ENCODE measurements at regions not wholly inside any gene's neighbourhood (a gene's known extent, or its start where the extent isn't known, plus 50 kb on each side); places are given as distances from the start of the nearest gene placed in this dataset.
"Not testable (repeated sequence)": the region's sequence is repeated elsewhere in the genome, so short reads cannot be mapped to it uniquely, and the experiment has no call there.

DNA sequence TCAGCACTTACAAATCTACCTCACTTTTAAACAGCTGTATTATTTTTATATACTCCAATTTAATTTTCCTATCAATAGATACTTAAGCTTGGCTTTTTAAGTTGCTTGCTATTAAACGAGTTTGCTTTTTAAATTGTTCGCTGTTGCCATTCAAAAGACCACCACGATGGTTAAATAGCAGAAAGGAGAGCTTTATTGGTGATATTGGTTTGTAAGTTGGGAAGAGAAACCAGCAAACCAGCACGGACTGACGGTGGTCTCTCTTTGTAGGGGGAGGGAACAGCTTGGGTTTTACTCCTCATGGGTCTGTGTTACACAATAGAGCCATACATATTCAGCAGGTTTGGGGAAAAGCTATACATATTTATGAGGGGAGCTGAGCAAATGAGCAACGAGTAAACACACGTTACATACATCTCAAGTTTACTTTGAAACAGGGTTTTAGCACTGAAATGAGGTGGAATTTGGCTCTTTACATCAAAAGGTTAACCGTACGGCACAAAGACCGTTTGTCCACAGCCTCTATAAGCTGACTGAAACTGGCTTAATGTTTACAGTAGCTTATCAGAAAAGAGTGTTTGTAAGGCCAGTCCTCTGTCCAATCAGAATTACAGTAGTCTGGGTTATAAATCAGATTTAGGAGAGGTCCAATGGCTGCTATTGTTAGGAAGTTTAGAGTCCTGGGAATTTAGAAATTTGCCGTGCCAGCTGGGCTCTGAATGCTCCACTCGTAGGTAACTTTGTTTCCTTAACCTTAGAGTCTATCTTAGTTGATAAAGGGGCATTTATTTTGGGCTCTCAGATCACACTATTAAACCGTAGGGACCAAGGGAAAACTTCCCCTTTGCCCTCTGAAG, 69.7 kb upstream of the DHRS4 start:
- peaks cover 15 to 40% of the 10 kb centered on the region in 2 donors for H3K27me3 Mint-ChIP-seq
- H3K4me3 Mint-ChIP-seq: no peak overlapping the region

DNA sequence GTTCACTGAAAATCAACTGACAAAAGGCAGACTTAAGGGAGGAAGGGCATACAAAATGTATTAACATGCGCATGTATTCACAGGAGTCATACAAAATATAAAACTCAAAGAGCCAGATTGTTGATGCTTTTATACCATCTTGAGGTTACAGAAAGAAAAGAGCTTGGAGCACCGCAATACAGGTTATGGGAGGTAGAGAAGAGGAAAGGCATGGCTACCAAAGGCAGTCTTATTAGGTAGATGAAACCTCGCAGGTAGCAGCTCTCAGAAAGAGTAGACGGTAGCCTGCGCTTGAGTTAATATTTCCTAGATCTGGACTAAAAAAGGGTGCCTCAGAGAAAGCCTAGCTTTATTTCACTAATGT, 69.0 kb upstream of the DHRS4 start:
- Mint-ChIP-seq H3K27ac (no peak overlapping the region), H3K9me3 (no peaks in the 10 kb centered on the region), H3K36me3 (peaks cover 8% of the 10 kb centered on the region), H3K27me3 (peaks cover 13 to 41% of the 10 kb centered on the region in 2 donors), H3K4me3 (no peak overlapping the region), H3K4me1 (ENCODE audit: low read depth in 2 of 2) (no peaks in the 10 kb centered on the region)
- ATAC-seq: no peak
- no peak for DNase-seq (ENCODE audit: low spot score)

More for the DNA sequence above, 69.7 kb upstream of the DHRS4 start:
- H3K27ac Mint-ChIP-seq: no peak overlapping the region
- no peaks in the 10 kb centered on the region for H3K4me1 Mint-ChIP-seq (ENCODE audit: low read depth in 2 of 2)
- peaks cover 8% of the 10 kb centered on the region for H3K36me3 Mint-ChIP-seq
- ATAC-seq (no peak), DNase-seq (ENCODE audit: low spot score) (no peak)
- H3K9me3 Mint-ChIP-seq: no peaks in the 10 kb centered on the region

DNA sequence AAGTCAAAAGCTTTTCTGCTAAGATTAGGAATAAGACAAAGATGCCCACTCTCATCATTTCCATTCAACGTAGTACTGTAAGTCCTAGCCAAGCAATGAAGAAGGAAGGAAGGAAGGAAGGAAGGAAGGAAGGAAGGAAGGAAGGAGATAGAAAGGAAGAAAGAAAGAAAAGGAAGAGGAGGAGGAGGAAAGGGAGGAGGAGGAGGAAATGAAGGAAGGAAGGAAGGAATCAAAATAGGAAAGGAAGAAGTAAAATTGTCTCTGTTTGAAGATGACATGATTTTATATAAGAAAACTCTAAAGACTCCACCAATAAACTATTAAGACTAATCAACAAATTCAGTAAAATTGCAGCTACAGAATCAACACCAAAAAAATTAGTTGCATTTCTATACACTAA, 66.0 kb upstream of the DHRS4 start:
- H3K4me1 Mint-ChIP-seq (ENCODE audit: low read depth in 2 of 2): no peaks in the 10 kb centered on the region
- no peak for DNase-seq (ENCODE audit: low spot score)
- H3K4me3 Mint-ChIP-seq: no peak overlapping the region
- no peak overlapping the region for H3K27ac Mint-ChIP-seq
- no peaks in the 10 kb centered on the region for H3K9me3 Mint-ChIP-seq
- peaks cover 8% of the 10 kb centered on the region for H3K36me3 Mint-ChIP-seq
- peaks cover 7 to 59% of the 10 kb centered on the region in 2 donors for H3K27me3 Mint-ChIP-seq
- ATAC-seq: no peak

DNA sequence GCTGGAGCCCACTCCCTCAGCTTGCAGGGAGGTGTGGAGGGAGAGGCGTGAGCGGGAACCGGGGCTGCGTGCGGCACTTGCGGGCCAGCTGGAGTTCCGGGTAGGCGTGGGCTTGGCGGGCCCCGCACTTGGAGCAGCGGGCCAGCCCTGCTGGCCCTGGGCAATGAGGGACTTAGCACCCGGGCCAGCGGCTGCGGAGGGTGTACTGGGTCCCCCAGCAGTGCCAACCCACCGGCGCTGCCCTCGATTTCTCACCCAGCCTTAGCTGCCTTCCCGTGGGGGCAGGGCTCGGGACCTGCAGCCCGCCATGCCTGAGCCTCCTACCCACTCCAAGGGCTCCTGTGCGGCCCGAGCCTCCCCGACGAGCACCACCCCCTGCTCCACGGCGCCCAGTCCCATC, 61.9 kb upstream of the DHRS4 start:
- not testable (repeated sequence) for H3K36me3 Mint-ChIP-seq; H3K4me1 Mint-ChIP-seq (ENCODE audit: low read depth in 2 of 2); H3K9me3 Mint-ChIP-seq; H3K27ac Mint-ChIP-seq; H3K4me3 Mint-ChIP-seq; ATAC-seq; DNase-seq (ENCODE audit: low spot score)
- H3K27me3 Mint-ChIP-seq: peaks cover 9 to 50% of the 10 kb centered on the region in 2 donors

DNA sequence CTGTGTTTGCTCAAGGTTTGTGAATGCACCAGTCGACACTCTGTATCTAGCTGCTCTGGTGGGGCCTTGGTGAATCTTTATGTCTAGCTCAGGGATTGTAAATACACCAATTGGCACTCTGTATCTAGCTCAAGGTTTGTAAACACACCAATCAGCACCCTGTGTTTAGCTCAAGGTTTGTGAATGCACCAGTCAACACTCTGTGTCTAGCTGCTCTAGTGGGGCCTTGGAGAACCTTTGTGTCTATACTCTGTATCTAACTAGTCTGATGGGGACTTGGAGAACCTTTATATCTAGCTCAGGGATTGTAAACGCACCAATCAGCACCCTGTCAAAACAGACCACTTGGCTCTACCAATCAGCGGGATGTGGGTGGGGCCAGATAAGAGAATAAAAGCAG, 61.3 kb upstream of the DHRS4 start:
- DNase-seq (ENCODE audit: low spot score); ATAC-seq; H3K4me1 Mint-ChIP-seq (ENCODE audit: low read depth in 2 of 2); H3K4me3 Mint-ChIP-seq; H3K36me3 Mint-ChIP-seq; H3K27ac Mint-ChIP-seq; H3K9me3 Mint-ChIP-seq: not testable (repeated sequence)
- peaks cover 7 to 44% of the 10 kb centered on the region in 2 donors for H3K27me3 Mint-ChIP-seq

DNA sequence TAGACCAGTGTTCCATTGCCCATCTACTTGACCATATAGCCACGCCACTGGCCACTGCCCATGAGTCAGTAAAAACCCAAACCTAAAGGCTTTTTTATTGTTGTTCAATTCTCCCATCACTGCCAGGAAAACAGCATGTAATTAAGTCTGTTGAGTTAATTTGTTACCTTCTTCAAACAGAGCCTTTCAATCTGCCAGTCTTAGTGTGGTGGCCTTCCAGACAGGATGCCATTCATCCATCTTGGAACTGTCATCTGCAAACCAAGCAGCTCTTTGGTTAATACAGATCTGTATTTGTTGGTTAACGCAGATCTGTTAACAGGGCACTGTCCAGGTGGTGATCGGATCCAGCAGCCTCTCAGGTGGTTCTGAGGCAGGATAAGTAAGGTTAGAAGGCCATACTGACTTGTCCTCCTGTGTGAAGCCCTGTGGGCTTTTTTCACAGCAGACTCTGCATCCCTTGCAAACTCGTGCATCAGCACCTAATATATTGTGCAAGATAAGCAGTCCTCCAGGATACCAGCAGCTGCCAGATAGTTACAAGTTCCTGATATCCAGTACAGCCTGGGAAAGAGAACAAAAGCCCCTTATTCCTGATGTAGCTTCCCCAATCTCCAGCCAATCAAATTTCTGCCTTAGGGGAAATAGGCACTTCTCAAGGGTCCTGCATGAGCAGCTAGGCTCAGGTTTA, 59.1 kb upstream of the DHRS4 start:
- no peak for ATAC-seq
- no peaks in the 10 kb centered on the region for H3K9me3 Mint-ChIP-seq
- no peaks in the 10 kb centered on the region for H3K36me3 Mint-ChIP-seq

DNA sequence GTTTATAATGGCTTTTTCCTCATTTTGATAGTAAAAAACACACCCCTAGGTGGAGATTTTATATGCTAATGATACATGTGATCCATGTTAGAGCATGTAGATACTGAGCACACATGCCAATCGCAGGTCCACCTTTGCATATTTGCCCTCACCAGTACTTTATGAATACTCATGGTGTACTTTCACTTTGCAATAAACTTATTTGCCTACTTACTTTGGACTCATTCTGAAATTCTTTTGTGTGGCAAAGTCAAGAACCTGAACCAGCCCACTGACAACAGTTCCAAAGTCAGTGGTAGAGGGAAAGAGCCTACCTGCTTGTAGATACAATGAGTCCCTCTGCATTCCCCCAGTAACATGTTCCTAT, 58.5 kb upstream of the DHRS4 start:
- DNase-seq (ENCODE audit: low spot score) (no peak), ATAC-seq (no peak)
- Mint-ChIP-seq H3K4me3 (no peak overlapping the region), H3K27me3 (peaks cover 5 to 26% of the 10 kb centered on the region in 2 donors), H3K36me3 (no peaks in the 10 kb centered on the region), H3K4me1 (ENCODE audit: low read depth in 2 of 2) (no peaks in the 10 kb centered on the region), H3K9me3 (no peaks in the 10 kb centered on the region), H3K27ac (no peak overlapping the region)

More for the DNA sequence above, 59.1 kb upstream of the DHRS4 start:
- no peak for DNase-seq (ENCODE audit: low spot score)
- H3K4me1 Mint-ChIP-seq (ENCODE audit: low read depth in 2 of 2): no peaks in the 10 kb centered on the region
- H3K27ac Mint-ChIP-seq: no peak overlapping the region
- H3K4me3 Mint-ChIP-seq: no peak overlapping the region
- H3K27me3 Mint-ChIP-seq: peaks cover 5 to 32% of the 10 kb centered on the region in 2 donors

DNA sequence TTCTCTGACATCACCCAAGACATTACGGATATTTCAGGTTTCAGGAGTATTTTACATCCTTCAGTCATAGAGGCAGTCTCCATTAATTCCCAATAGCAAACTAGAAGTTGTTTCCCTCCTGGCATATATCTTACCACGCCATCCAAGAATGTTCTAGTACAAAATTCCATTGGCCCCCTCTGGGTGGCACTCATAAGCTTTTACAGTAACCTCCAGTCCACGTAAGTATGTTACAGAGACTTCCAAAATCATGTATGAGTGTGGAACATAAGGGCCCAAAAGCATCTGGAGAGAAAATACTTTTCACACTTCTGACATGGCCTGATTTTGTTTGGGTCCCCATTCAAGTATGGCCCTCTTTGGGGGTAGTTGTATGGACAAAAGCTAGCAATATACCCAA, 58.1 kb upstream of the DHRS4 start:
- Mint-ChIP-seq H3K4me1 (ENCODE audit: low read depth in 2 of 2) (no peaks in the 10 kb centered on the region), H3K27ac (no peak overlapping the region), H3K4me3 (no peak overlapping the region), H3K36me3 (no peaks in the 10 kb centered on the region), H3K27me3 (peaks cover 6 to 23% of the 10 kb centered on the region in 2 donors), H3K9me3 (no peaks in the 10 kb centered on the region)
- DNase-seq (ENCODE audit: low spot score): no peak
- no peak for ATAC-seq

DNA sequence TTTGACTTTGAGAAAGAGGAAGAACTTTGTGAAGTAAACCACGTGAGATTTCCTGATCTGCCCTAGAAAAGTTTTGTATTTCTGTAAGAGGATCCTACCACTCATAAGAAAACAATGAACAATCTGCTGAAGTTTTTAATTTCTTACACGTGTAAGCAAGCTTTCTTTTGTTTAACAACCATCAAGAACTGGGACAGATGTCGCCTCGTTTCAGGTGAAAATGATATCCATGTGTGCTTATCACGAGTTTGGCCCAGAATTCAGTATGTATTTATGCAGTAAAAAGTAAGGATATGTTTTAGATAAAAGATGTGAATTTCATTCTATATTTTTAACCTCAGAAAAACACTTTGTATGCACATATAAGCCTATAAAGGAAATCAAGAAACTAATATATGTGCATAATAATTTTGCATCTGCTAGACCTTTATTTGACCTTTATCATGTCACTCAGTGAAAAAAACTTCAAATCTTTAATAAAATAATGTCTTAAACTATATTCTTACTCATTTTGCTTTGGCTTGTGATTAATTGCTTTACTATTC, 56.9 kb upstream of the DHRS4 start:
- no peaks in the 10 kb centered on the region for H3K4me1 Mint-ChIP-seq (ENCODE audit: low read depth in 2 of 2)
- no peaks in the 10 kb centered on the region for H3K36me3 Mint-ChIP-seq
- H3K9me3 Mint-ChIP-seq: no peaks in the 10 kb centered on the region
- ATAC-seq: no peak
- H3K4me3 Mint-ChIP-seq: no peak overlapping the region
- H3K27ac Mint-ChIP-seq: no peak overlapping the region
- H3K27me3 Mint-ChIP-seq: peaks cover 12 to 24% of the 10 kb centered on the region in 2 donors
- no peak for DNase-seq (ENCODE audit: low spot score)

DNA sequence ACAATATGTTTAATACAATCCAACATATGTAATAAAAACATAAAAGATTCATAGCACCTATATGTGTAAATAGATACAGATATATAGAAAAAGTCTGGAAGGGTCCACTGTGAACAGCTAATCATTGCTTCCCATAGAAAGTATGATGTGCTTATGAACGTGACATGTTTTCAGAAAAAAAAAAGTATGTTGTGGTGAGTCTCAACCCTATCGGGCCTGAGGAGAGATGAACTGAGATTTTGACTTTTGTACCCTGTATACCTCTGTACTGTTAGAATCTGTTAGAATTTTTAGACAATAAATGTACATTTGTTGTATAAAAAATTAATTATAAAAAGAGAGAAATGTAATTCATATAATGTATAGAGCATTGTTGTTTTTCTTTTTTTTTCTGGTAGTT, 56.3 kb upstream of the DHRS4 start:
- H3K9me3 Mint-ChIP-seq; H3K4me1 Mint-ChIP-seq (ENCODE audit: low read depth in 2 of 2); DNase-seq (ENCODE audit: low spot score); H3K36me3 Mint-ChIP-seq; ATAC-seq; H3K27ac Mint-ChIP-seq; H3K4me3 Mint-ChIP-seq: not testable (repeated sequence)
- peaks cover 12 to 24% of the 10 kb centered on the region in 2 donors for H3K27me3 Mint-ChIP-seq

DNA sequence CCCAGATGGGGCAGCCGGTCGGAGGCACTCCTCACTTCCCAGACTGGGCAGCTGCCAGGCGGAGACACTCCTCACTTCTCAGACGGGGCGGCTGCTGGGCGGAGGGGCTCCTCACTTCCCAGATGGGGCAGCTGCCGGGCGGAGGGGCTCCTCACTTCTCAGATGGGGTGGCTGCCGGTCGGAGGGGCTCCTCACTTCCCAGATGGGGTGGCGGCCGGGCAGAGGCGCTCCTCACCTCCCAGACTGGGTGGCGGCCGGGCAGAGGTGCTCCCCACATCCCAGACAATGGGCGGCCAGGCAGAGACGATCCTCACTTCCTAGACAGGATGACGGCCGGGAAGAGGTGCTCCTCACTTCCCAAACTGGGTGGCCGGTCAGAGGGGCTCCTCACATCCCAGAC, 55.2 kb upstream of the DHRS4 start:
- H3K4me3 Mint-ChIP-seq: not testable (repeated sequence)

DNA sequence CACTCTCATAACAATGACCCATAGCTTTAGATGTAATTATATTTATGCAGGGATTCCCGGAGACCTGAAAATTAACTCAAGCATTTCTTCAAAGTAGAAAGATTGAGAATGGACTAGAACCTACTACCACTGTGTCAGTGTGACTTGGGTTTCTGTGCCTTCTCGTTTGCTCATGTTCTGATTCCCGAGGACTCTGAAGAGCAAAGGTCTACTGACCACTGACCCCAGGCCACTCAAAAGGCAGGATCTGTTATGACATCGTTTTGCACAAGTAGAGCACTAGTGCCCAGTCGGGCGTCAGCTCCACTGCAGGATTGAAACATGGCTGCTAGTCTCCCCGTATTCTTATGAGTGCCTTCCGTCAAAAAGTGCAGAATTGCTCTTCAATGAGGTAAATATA, 53.8 kb upstream of the DHRS4 start:
- Mint-ChIP-seq H3K4me1 (ENCODE audit: low read depth in 2 of 2) (no peaks in the 10 kb centered on the region), H3K9me3 (no peaks in the 10 kb centered on the region), H3K27me3 (peaks cover 21 to 33% of the 10 kb centered on the region in 2 donors), H3K4me3 (no peak overlapping the region), H3K36me3 (no peaks in the 10 kb centered on the region), H3K27ac (no peak overlapping the region)
- DNase-seq (ENCODE audit: low spot score): no peak
- ATAC-seq: no peak

More for the DNA sequence above, 55.2 kb upstream of the DHRS4 start:
- peaks cover 14 to 22% of the 10 kb centered on the region in 2 donors for H3K27me3 Mint-ChIP-seq
- H3K27ac Mint-ChIP-seq; H3K4me1 Mint-ChIP-seq (ENCODE audit: low read depth in 2 of 2); ATAC-seq; DNase-seq (ENCODE audit: low spot score); H3K36me3 Mint-ChIP-seq; H3K9me3 Mint-ChIP-seq: not testable (repeated sequence)

DNA sequence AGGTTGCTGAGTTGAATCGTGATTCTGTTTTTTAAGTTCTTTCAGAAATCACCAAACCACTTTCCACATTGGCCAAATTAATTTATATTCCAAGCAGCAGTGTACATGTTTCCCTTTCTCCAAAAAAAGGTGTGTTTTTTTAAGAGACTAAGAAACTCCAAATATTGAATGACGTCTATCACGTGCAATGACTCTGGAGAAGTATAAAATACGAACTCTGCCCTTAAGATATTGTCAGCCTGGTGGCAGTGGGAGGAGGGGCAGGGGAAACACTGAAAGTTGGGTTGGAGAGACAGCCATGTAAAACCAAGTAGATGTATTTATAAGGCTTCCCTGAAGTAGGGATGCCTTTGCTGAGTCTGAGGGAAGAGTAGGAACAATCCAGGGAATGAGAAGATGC, 50.1 kb upstream of the DHRS4 start:
- Mint-ChIP-seq H3K4me3 (no peak overlapping the region), H3K9me3 (no peaks in the 10 kb centered on the region), H3K27me3 (peaks cover 29 to 45% of the 10 kb centered on the region in 2 donors), H3K27ac (no peak overlapping the region), H3K36me3 (no peaks in the 10 kb centered on the region), H3K4me1 (ENCODE audit: low read depth in 2 of 2) (no peaks in the 10 kb centered on the region)
- no peak for ATAC-seq
- DNase-seq (ENCODE audit: low spot score): no peak

Measured in natural killer cell treated with Interleukin-12 subunit alpha and Interleukin-12 subunit beta and Interleukin-15 and Interleukin-18, amount 100 ng/mL, for 72 hours (primary cell).